K562 (cell line): ENCODE measurements at regions not wholly inside any gene's neighbourhood (a gene's known extent, or its start where the extent isn't known, plus 50 kb on each side); places are given as distances from the start of the nearest gene placed in this dataset.

Experiments used
- ATAC-seq: fragments of 200-7000 bp; cut with Tn5 transposase; 3 replicates; pipeline ENCODE4 v1.9.1; 2020; ENCODE audit warnings: moderate library complexity
- BruUV-seq: library from RNA; stranded (reverse); fragments of 400-500 nt; replicated peaks from 2 replicates; lab custom pipeline; 2021; lab: Mats Ljungman, UMichigan
- CTCF ChIA-PET: fragments of 300-600 bp; formaldehyde crosslinking; extraction: SDS; loops from one replicate; lab custom pipeline; 2021; ENCODE audit warnings: low intra/inter-chr PET ratio; lab: Yijun Ruan, JAX
- POLR2A ChIA-PET: fragments of 300-600, 350-650 bp; sonication (Branson Sonifier 250); formaldehyde crosslinking; extraction: SDS; loops from one replicate; lab custom pipeline; 2021; ENCODE audit warnings: antibody characterized with exemption, inconsistent platforms; lab: Yijun Ruan, JAX
- DNase-seq, 4 experiments: peaks; one replicate each; pipeline versions ENCODE4 v3.0.0 to v3.0.0-alpha.2; 2011 to 2018; ENCODE audit warnings: low spot score in 3 of 4, mixed read lengths in 3 of 4; ENCODE audit errors: extremely low read depth in 1 of 4
- FAIRE-seq: peaks from 2 replicates; lab custom pipeline; 2011; peaks lifted over from hg19 to GRCh38; lab: Jason Lieb, UNC
- H2AFZ ChIP-seq: 2 replicates; pipeline ENCODE4 v1.6.0; 2011; ENCODE audit warnings: low read depth, low read length, control low read depth, inconsistent platforms
- H3K27ac ChIP-seq: fragments of 200-600 bp; 3 replicates; pipeline ENCODE4 v1.8.0; 2011; ENCODE audit warnings: low read depth, mild to moderate bottlenecking, control low read depth, inconsistent platforms, low read length, moderate library complexity, mixed read lengths; ENCODE audit errors: extremely low read depth
- H3K27me3 ChIP-seq, 2 experiments: fragments of 300-600 bp in 1 of 2; 2 replicates in 1 of 2; 3 replicates in 1 of 2; pipeline versions ENCODE4 v1.6.0 to v1.8.0; 2011; ENCODE audit warnings: inconsistent platforms in 2 of 2, low read length in 2 of 2, mild to moderate bottlenecking in 1 of 2, mixed read lengths in 1 of 2, moderate library complexity in 1 of 2; ENCODE audit not compliant: control insufficient read depth in 2 of 2, insufficient read depth in 2 of 2
- H3K36me3 ChIP-seq: fragments of 300-600 bp; 3 replicates; pipeline ENCODE4 v1.8.0; 2011; ENCODE audit warnings: mild to moderate bottlenecking, low read length, inconsistent platforms; ENCODE audit not compliant: control insufficient read depth, insufficient read depth
- H3K4me1 ChIP-seq, 2 experiments: fragments of 200-600 bp in 1 of 2; replicated peaks in 1 of 2; 2 replicates in 1 of 2; 3 replicates in 1 of 2; pipeline versions ENCODE4 v1.5.1 to v1.8.0; 2011; ENCODE audit warnings: inconsistent platforms in 2 of 2, low read length in 2 of 2, mild to moderate bottlenecking in 1 of 2, mixed read lengths in 1 of 2, moderate library complexity in 1 of 2; ENCODE audit not compliant: control insufficient read depth in 2 of 2, insufficient read depth in 2 of 2
- H3K4me2 ChIP-seq: 2 replicates; pipeline ENCODE4 v1.6.1; 2011; ENCODE audit warnings: low read length, control low read depth, inconsistent platforms, mixed read lengths; ENCODE audit not compliant: insufficient read depth
- H3K4me3 ChIP-seq: fragments of 200-600 bp; sonication (generic), shearing (Covaris generic); 2 replicates; pipeline ENCODE4 v1.5.1; 2016; ENCODE audit warnings: control low read depth, inconsistent platforms
- H3K79me2 ChIP-seq: fragments of 200-600 bp; 3 replicates; pipeline ENCODE4 v1.8.0; 2011; ENCODE audit warnings: low read length, inconsistent platforms; ENCODE audit not compliant: control insufficient read depth, insufficient read depth
- H3K9ac ChIP-seq, 2 experiments: 2 replicates each; pipeline versions ENCODE4 v1.6.0 to v1.6.1; 2011; ENCODE audit warnings: low read depth in 2 of 2, low read length in 2 of 2, control low read depth in 1 of 2, inconsistent platforms in 1 of 2, mild to moderate bottlenecking in 1 of 2, mixed read lengths in 1 of 2; ENCODE audit not compliant: insufficient read depth in 1 of 2
- H3K9me1 ChIP-seq: one replicate; pipeline ENCODE4 v1.6.0; 2011; ENCODE audit warnings: inconsistent platforms, mild to moderate bottlenecking, low read length, moderate library complexity; ENCODE audit not compliant: control insufficient read depth, insufficient read depth
- H3K9me3 ChIP-seq: replicated peaks from 2 replicates; pipeline ENCODE4 v1.5.1; 2011; ENCODE audit warnings: low read depth, low read length, inconsistent platforms; ENCODE audit not compliant: control insufficient read depth, insufficient read depth
- H4K20me1 ChIP-seq: replicated peaks from 2 replicates; pipeline ENCODE4 v1.6.1; 2011; ENCODE audit warnings: low read length, inconsistent platforms, mixed read lengths; ENCODE audit not compliant: control insufficient read depth, insufficient read depth
- ARID4B ChIP-seq: sonication (generic); formaldehyde crosslinking; IDR thresholded peaks from 2 replicates; pipeline ENCODE4 v1.8.0; 2022; ENCODE audit warnings: mild to moderate bottlenecking, missing genetic modification reagents
- ERF ChIP-seq: fragments of 450-650 bp; formaldehyde crosslinking; IDR thresholded peaks from 2 replicates; pipeline ENCODE4 v1.4.0; 2020; ENCODE audit warnings: mild to moderate bottlenecking, mixed read lengths
- HOXB6 ChIP-seq: fragments of 250-450 bp; sonication (Bioruptor Pico); IDR thresholded peaks from 2 replicates; pipeline ENCODE4 v1.5.1; 2022; ENCODE audit warnings: mild to moderate bottlenecking, borderline replicate concordance
- NCOR1 ChIP-seq: fragments of 450-650 bp; IDR thresholded peaks from 2 replicates; pipeline ENCODE4 v1.6.1; 2016; ENCODE audit warnings: mild to moderate bottlenecking, moderate library complexity
- RUNX1 ChIP-seq: sonication (generic); IDR thresholded peaks from 2 replicates; pipeline ENCODE4 v1.6.1; 2016; ENCODE audit warnings: antibody characterized with exemption, low read depth
- XRCC3 ChIP-seq: fragments of 450-650 bp; IDR thresholded peaks from 2 replicates; pipeline ENCODE4 v1.6.1; 2017; ENCODE audit warnings: mild to moderate bottlenecking, moderate library complexity
- ZFX ChIP-seq: sonication (generic); formaldehyde crosslinking; IDR thresholded peaks from 2 replicates; pipeline ENCODE4 v1.8.0; 2022; ENCODE audit warnings: mild to moderate bottlenecking, missing genetic modification reagents, moderate library complexity
- WGBS: fragments of 100-300 bp; shearing (Covaris generic); methylation state at CpG from one replicate; pipeline ENCODE4 v1.1.6; 2016; ENCODE audit warnings: low coverage, mixed read lengths; ENCODE audit not compliant: insufficient coverage; ENCODE audit errors: missing lambda C conversion rate; 5-methylcytosine and 5-hydroxymethylcytosine counted together
- in situ Hi-C: fragments of 300-500 bp; cut with MboI; formaldehyde crosslinking; loops from 4 replicates; pipeline ENCODE4 v1.15.0; 2018; ENCODE audit warnings: inconsistent platforms, mixed read lengths
- intact Hi-C: fragments of 100-400 bp; cut with micrococcal nuclease; formaldehyde crosslinking; loops from 2 replicates; pipeline ENCODE4 v1.14.2; 2022

GRCh38 chr14:96986256-96987085 is 189.3 kb downstream of the VRK1 start:
- H3K27me3 ChIP-seq: peaks cover 4 to 17% of the 10 kb centered on the region in 2 experiments; a peak in 4 of 5 replicates
- no peaks in the 10 kb centered on the region for H3K79me2 ChIP-seq
- no peaks in the 10 kb centered on the region for H3K4me1 ChIP-seq
- no peaks in the 10 kb centered on the region for H4K20me1 ChIP-seq
- H3K4me2 ChIP-seq: no peak overlapping the region
- FAIRE-seq (no peak), DNase-seq (no peak), ATAC-seq (no peak)
- in situ Hi-C loops: no loop called here
- H3K4me3 ChIP-seq: no peak overlapping the region
- 1% methylated on average over 6 of the region's 6 CpGs for WGBS
- no peaks in the 10 kb centered on the region for H3K9me1 ChIP-seq
- no peak overlapping the region for H2AFZ ChIP-seq
- no peak overlapping the region for H3K9ac ChIP-seq
- ChIA-PET POLR2A (no interaction called here), CTCF (no interaction called here)
- no peak for TF ChIP-seq ARID4B (CRISPR knock-in tag)
- no peak for TF ChIP-seq NCOR1
- TF ChIP-seq ZFX: no peak
- TF ChIP-seq ERF (CRISPR knock-in tag): no peak
- no peak for TF ChIP-seq XRCC3
- no peak for TF ChIP-seq RUNX1
- no peak for TF ChIP-seq HOXB6 (CRISPR knock-in tag)
- no peak overlapping the region for H3K27ac ChIP-seq
- BruUV-seq: no TSS peak
- no peaks in the 10 kb centered on the region for H3K36me3 ChIP-seq
- intact Hi-C loops: no loop called here
- H3K9me3 ChIP-seq: no peaks in the 10 kb centered on the region
